Thyroid gland (tissue), 4 donors: ENCODE measurements at regions not wholly inside any gene's neighbourhood (a gene's known extent, or its start where the extent isn't known, plus 50 kb on each side); places are given as distances from the start of the nearest gene placed in this dataset.
A peak's percentile ranks its signal among the peaks of the same experiment; 100 is the strongest.

Source experiments
- DNase-seq, 2 donors: peaks; one replicate each; pipeline ENCODE4 v3.0.0-alpha.2; 2019
- H3K27ac ChIP-seq, 3 donors: fragments of 200-600 bp; sonication (generic); 1 replicate in 2 of 3; 2 replicates in 1 of 3; pipeline ENCODE4 v1.5.1; 2016 to 2019; ENCODE audit warnings: mild to moderate bottlenecking in 1 of 3, moderate library complexity in 1 of 3
- H3K27me3 ChIP-seq: fragments of 200-600 bp; sonication (generic); one replicate; pipeline ENCODE4 v1.5.1; 2019
- H3K36me3 ChIP-seq, 2 donors: fragments of 200-600 bp; sonication (generic); one replicate each; pipeline ENCODE4 v1.5.1; 2016 to 2019
- H3K4me1 ChIP-seq, 2 donors: fragments of 200-600 bp; sonication (generic); one replicate each; pipeline ENCODE4 v1.5.1; 2017 to 2019
- H3K4me3 ChIP-seq, 3 donors: fragments of 200-600 bp; sonication (generic); replicated peaks in 1 of 3; 1 replicate in 2 of 3; 2 replicates in 1 of 3; pipeline ENCODE4 v1.5.1; 2016; ENCODE audit warnings: mild to moderate bottlenecking in 1 of 3
- H3K9me3 ChIP-seq: fragments of 200-600 bp; sonication (generic); one replicate; pipeline ENCODE4 v1.5.1; 2017
- CTCF ChIP-seq, 6 experiments: fragments of 200-600 bp in 3 of 6; fragments of 450-650 bp in 3 of 6; sonication (generic) in 3 of 6; IDR thresholded peaks; one replicate each; pipeline ENCODE4 v1.5.1; 2016 to 2019; ENCODE audit warnings: antibody characterized with exemption in 6 of 6, mild to moderate bottlenecking in 2 of 6, inconsistent platforms in 1 of 6, moderate library complexity in 1 of 6
- POLR2A ChIP-seq, 2 donors: fragments of 450-650 bp; IDR thresholded peaks; one replicate each; pipeline ENCODE4 v1.6.1; 2017; ENCODE audit warnings: antibody characterized with exemption in 2 of 2, mild to moderate bottlenecking in 2 of 2, moderate library complexity in 1 of 2
- WGBS, 2 donors: methylation state at CpG; one replicate each; pipeline ENCODE4 v1.1.5; 2017; 5-methylcytosine and 5-hydroxymethylcytosine counted together
- intact Hi-C: fragments of 100-400 bp; cut with DNase I; formaldehyde crosslinking; loops from one replicate; pipeline ENCODE4 v1.15.1; 2023

GRCh38 chrX:56499372-56499771 is 64.1 kb upstream of the UBQLN2 start:
- intact Hi-C loops, result no loop called here

GRCh38 chrX:56503941-56504673 is 59.3 kb upstream of the UBQLN2 start:
- Histone ChIP-seq H3K36me3 (no peaks in the 10 kb centered on the region), H3K4me1 (no peaks in the 10 kb centered on the region), H3K4me3 (no peak overlapping the region), H3K27ac (no peak overlapping the region), H3K27me3 (no peaks in the 10 kb centered on the region), H3K9me3 (no peaks in the 10 kb centered on the region)
- 70 to 84% methylated on average over 2 of the region's 2 CpGs for WGBS, 2 donors
- DNase-seq, result no peak
- intact Hi-C loops, result no loop called here
- no peak for TF ChIP-seq CTCF (IDR thresholded peaks at IDR 0.05)
- no peak for TF ChIP-seq POLR2A (IDR thresholded peaks at IDR 0.05)

More at GRCh38 chrX:56499372-56499771, 64.1 kb upstream of the UBQLN2 start:
- Histone ChIP-seq H3K4me1 (peaks cover 3 to 7% of the 10 kb centered on the region in 2 donors), H3K27ac (no peak overlapping the region), H3K36me3 (no peaks in the 10 kb centered on the region), H3K27me3 (no peaks in the 10 kb centered on the region), H3K9me3 (no peaks in the 10 kb centered on the region), H3K4me3 (no peak overlapping the region)
- no peak for DNase-seq
- WGBS, 2 donors, result 80 to 87% methylated on average over 2 of the region's 3 CpGs
- TF ChIP-seq POLR2A (IDR thresholded peaks at IDR 0.05), result no peak
- TF ChIP-seq CTCF (IDR thresholded peaks at IDR 0.05), result no peak

- Histone ChIP-seq H3K27ac (no peak overlapping the region), H3K4me3 (no peak overlapping the region), H3K9me3 (no peaks in the 10 kb centered on the region), H3K36me3 (no peaks in the 10 kb centered on the region), H3K27me3 (no peaks in the 10 kb centered on the region), H3K4me1 (no peaks in the 10 kb centered on the region)
- intact Hi-C loops, result no loop called here
- peak in 1 of 2 donors; percentile 17 for DNase-seq
- 80 to 92% methylated on average over 1 to 4 of the region's 4 CpGs for WGBS, 2 donors
- TF ChIP-seq CTCF (IDR thresholded peaks at IDR 0.05), result no peak
- no peak for TF ChIP-seq POLR2A (IDR thresholded peaks at IDR 0.05)
Observed at GRCh38 chrX:56505866-56506265, 57.6 kb upstream of the UBQLN2 start.
